ENCODE measurements at regions not wholly inside any gene's neighbourhood (a gene's known extent, or its start where the extent isn't known, plus 50 kb on each side); places are given as distances from the start of the nearest gene placed in this dataset.
"Not testable (repeated sequence)": the region's sequence is repeated elsewhere in the genome, so short reads cannot be mapped to it uniquely, and the experiment has no call there.

DNA sequence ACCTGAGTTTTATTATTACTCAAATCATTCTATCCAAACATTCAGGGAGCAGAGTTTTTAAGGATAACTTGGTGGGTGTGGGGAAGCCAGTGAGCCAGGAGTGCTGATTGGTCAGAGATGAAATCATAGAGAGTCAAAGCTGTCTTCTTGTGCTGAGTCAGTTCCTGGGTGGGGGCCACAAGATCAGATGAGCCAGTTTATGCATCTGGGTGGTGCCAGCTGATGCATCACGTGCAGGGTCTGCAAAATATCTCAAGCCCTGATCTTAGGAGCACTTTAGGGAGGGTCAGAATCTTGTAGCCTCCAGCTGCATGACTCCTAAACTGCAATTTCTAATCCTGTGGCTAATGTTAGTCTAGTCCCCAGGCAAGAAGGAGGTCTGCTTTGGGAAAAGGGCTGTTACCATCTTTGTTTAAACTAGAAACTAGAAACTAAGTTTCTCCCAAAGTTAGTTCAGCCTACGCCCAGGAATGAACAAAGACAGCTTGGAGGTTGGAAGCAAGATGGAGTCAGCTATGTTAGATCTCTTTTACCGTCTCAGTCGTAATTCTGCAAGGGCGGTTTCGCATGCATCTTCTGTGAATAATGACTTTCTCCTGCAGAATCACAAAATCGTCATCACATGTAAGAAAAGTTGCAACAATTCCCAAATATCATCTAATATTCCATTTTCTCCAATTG lies 97.5 kb downstream of the ZNF664 start:
- not testable (repeated sequence) for DNase-seq

DNA sequence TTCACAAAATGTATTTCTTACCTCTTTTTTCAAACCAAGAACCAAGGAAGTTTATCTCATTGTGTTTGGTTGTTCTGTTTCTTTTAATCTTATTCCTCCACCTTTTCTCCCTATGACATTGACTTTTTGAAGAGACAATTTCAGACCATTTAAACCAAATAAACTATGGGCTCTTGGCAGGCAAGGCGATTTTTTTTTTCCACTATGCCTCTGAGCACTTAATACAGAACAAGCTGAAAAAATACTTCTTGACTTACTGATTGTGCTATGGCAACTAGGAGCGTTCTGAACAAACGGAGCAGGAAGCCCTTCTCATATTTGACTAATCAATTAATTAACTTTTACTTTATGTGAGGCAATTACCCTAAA lies 98.0 kb downstream of the ZNF664 start:
- DNase-seq, result no peak

DNA sequence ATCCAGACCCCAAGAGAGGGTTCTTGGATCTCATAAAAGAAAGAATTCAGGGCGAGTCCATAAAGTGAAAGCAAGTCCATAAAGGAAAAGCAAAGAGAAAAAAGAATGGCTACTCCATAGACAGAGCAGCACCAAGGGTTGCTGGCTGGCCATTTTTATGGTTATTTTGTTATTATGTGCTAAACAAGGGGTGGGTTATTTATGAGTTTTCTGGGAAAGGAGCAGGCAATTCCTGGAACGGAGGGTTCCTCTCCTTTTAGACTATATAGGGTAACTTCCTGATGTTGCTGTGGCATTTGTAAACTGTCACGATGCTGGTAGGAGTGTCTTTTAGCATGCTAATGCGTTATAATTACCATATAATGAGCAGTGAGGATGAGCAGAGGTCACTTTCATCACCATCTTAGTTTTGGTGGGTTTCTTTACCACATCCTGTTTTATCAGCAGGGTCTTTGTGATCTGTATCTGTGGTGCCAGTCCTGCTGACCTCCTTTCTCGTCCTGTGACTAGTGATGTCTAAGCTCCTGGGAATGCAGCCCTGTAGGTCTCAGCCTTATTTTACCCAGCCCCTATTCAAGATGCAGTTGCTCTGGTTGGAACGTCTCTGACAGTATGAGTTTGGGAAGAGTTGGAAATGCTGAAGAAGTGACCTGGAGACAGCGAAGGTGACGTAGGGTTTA lies 100.5 kb downstream of the ZNF664 start:
- DNase-seq, result no peak

DNA sequence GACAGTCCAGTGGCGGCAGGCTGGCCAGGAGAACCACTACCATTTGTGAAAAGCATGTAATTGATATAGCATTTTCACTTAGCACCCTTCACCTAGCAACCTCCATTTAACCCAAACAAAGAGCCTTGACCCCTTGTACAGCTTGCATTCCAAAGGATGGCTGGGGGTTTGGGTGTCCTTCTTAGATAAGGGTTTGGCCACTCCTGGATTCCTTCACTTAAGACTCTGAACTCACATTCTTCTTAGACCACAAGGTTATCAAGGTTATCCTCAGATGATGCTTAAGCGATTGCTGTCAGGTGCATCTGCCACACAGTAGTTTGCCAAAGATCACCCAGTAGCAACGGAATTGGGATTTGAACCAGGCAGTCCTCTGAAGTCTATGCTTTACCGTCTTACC lies 102.8 kb downstream of the ZNF664 start:
- no peak for DNase-seq

DNA sequence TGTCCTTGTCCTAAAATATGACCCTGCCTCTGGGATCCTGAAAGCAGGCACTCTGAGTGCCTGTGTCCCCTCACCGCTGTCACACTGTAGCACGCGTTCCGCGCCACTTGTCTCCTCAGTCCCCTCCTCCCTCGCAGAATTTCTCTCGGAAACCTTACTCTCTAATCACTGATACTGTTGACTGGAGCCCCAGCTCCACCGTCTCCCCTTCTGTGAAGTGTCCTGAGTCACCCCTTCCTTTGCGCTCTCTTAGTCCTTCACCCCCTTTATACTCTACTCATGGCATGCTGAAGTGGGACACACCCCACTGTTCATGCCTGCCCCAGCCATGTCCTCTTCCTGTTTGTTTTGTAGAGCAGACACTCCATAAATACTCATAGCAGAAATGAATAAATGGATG lies 104.7 kb downstream of the ZNF664 start:
- no peak for DNase-seq

DNA sequence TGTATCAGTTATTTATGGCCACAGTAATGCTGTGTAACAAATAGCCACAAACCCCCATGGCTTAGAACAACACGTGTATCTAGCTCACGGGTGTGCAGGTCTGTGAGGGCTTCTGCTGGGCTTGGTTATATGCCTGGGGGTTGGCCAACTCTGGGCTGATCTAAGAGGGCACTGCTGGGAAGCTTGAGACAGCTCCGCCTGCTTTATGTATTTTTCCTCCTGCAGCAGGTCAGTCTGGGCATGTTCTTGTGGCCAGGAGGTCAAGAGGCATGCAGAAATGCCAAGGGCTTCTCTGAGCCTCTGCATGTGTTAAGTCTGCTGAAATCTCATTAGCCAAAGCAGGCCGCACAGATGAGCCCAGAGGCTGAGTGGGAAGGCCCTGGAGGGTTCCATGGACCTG lies 105.8 kb downstream of the ZNF664 start:
- DNase-seq, result no peak

DNA sequence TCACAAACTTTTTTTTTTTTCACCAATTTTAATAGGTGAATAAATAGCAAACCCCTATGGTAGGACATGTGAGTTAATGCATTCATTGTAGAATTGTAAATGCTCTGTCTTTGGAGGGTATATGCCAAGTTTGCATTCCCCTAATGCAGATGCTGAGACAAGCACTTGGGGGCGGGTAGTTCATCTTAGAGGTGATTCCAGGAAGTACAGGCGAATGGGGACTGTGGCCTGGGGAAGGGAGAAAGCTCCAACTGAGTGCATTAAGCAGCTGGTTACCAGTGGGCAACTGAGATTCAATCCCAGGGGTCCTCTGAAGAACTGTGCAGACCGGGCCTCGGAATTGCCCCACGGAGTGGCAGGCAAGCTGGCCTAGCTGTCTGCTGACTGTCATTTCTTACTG lies 107.6 kb downstream of the ZNF664 start:
- DNase-seq, result no peak

DNA sequence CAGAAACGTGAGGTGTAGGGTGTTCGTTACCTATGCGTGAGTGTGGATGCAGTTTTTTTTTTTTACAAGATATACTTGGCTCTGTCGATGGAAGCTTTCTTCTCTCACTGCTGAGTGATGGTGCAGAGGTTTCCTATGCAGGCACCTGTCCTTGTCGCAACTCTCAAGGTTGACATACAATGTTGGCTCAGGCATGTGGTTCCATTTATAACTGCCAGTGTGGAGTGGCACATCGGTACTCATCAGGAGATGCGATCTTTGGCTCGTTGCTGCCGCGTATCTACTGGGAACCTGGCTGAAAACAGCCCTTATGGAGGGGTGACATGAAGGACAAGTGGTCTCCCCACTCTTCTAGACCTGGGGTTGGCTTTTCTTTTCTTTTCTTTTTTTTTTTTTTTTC lies 109.0 kb downstream of the ZNF664 start:
- DNase-seq, result no peak

DNA sequence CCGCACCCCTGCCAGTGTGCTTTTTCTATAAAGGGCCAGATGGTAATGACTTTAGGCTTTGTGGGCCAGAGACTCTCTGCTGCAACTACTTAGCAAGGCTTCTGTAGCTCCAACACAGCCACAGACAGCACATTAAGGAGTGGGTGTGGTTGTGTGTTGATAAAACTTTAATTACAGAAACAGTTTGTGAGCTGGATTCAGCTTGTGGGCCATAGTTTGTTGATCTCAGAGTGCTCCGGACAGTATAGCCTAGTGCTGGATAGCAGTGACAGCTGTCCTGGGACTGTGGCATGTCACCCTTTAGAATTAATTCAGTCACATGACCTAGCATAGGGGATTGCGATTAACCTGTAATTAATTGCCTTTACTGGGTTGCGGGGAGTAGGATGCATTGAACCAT lies 109.7 kb downstream of the ZNF664 start:
- no peak for DNase-seq

DNA sequence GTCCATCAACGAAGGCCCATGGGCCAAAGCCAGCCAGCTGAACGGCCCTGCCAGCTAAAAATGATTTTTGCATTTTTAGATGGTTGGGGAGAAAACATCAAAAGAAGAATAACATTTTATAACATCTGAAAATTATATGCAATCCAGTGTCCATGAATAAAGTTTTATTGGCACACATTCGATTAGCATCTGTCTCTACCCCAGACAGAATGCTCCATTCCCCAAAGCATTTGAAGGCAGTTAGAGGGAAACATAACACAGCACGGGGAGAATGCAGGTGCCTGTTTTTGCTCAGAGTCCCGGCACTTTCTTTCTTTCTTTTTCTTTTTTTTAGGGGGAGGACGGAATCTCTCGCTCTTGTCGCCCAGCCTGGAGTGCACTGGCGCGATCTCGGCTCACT lies 110.7 kb downstream of the ZNF664 start:
- no peak for DNase-seq

DNA sequence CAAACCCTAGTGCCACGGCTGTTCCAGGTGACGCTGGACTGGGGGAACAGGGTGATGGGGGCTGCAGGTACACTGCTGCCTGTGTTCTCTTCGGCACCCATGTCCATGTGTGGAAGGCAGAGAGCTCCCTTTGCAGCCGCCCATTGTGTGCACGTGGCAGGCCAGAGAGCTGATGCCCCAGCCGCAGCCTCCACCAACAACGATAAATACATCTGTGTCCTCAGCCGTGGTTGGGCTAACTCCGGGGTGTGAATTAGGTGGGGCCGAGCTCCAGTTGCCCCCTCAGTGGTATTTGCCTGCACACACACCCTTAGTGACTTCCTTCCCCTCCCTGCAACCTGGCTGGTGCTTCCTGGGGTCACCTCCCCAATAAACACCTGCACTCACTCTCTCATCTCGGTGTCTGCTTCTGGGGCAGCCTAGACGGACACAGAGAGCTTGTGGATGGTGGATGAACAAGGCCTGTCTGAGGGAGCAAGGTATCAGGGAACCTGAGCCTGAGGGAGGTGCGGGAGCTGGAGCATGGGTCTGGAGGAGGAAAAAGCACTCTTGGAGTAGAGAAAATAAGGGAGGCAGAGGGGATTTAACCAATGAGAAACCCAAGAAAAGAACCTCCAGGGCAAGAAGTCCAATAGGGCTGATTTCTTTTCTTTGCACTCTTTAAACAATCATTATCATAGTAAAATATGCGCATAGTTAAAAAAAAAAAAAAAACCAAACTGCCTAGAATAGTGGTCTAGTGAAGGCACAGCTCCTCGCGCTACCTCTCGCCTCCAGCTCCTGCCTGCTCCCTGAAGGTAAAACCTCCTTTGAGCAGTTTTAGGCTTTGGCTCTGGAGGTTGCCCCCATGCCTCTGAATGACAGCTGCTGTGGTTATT lies 112.6 kb downstream of the ZNF664 start:
- DNase-seq, result no peak

DNA sequence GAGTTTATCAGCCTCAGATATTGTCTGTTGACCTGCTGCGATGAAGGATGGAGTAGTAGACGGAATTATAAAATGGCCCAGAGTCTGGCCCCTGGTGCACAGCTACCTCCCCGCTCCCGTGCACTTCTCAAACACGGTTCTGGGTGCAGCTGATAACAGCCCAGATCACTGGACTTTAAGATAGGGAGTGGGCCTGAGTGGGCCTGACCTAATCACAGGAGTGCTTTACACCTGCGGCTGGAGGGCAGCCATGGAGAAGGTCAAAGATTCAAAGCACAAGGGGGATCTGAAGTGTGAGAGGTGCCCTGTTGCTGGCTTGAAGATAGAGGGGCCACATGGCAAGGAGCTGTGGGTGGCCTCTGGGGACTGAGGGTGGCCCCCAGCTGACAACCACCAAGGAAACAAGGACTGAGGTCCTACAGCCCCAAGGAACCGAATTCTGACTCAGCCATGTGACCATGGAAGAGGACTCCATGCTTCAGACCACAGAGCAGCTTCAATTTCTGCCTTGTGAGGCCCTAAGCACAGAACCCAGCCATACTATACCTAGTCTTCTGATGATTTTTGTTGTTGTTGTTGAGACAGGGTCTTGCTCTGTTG lies 113.4 kb downstream of the ZNF664 start:
- no peak for DNase-seq

DNA sequence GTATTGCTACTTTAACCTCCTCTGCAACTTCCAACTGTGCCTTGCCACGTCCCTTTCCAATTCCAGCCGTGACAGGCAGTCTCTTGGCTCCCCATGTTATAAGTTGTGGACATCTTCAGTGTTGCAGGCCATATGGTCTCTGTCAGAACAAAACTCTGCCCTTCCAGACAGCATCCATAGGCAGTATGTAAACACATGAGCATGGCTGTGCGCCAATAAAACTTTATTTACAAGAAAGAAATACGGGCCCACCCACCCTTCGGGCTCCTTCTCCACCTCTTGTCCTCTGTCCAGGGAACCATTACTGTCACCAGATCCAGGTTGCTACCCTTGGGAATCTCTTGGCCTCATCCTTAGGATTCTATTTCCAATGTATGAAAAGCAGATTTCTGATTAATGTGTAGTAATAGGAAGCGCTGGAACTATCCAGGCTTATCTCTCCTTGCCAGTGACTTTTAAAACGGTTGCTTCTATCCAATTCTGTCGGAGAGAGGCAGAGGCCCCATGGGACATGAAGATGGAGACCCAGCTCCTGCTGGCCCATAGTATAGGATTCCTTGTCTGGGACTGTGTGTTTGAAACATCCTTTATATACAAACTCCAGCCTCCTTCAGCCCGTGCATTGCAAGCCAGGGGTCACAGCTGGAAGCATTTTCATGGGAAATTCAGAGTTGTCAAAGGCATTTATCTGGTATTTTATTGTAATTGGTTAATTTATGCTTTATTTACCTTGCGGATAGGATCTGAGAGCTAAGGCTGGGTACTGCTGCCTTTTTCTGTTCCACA lies 114.4 kb downstream of the ZNF664 start:
- DNase-seq, result no peak

DNA sequence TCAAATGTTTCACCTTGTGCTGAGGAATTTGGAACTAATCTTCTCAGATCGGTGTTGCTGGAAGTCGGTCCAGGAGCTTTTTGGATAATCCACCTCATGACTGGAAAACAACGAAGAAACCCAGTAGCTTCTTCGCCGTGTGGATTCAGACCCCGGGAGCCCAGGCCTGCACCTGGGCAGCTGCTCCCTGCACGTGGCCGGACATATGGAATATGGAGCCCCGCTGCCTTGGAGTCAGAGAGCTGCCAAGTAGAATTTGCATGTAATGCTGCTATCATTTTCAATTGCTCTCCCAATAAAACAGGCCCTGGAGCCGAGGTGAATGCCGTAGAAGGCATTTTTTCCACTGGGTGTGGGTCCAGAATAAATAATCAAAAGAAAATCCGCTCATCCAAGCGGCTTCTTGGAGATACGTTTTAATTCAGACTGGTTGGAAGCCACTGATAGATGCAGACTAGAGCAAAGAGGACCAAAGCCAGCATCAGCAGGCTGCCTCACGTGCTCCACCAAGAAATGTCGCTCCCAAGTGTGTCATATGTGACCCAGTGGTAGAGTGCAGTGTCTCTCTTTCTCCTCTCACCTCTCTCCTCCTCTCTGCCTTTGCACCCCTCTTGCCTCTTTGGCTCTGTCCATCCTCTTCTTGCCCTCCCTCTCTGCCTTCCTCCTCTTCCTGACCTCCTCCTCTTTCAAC lies 115.3 kb downstream of the ZNF664 start:
- no peak for DNase-seq

DNA sequence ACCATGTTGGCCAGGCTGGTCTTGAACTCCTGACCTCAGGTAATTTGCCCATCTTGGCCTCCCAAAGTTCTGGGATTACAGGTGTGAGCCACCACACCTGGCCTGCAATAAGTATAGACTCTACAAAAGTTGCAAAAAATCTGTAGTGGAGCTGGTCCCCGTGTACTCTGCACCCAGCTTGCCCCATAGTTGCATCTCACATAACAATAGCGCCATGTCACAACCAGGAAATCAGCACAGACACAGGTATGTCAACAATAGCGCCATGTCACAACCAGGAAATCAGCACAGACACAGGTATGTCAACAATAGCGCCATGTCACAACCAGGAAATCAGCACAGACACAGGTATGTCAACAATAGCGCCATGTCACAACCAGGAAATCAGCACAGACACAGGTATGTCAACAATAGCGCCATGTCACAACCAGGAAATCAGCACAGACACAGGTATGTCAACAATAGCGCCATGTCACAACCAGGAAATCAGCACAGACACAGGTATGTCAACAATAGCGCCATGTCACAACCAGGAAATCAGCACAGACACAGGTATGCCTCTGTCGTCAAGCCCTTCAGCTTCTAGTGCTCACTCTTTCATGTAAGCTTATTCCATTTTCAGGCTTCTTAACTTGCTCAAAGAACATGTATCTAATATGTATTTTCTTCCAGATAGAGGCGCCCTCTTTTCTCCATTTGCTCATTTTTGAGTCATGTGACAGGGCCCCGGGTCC lies 116.3 kb downstream of the ZNF664 start:
- DNase-seq, result not testable (repeated sequence)

DNA sequence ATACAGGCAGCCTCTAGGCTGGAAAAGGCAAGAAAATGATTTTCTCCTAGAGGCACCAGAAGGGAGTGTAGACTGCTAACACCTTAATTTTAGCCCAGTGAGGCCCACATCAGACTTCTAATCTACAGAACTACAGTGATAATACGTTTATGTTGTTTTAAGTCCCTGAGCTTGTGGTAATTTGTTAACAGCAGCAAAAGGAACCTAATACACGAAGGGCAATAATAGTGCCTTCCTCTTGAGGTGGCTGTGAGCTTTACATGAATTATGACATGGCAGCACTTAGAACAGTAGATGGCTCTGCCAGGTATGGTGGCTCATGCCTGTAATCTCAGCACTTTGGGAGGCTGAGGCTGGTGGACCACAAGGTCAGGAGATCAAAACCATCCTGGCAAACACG lies 118.8 kb downstream of the ZNF664 start:
- DNase-seq, result no peak

DNA sequence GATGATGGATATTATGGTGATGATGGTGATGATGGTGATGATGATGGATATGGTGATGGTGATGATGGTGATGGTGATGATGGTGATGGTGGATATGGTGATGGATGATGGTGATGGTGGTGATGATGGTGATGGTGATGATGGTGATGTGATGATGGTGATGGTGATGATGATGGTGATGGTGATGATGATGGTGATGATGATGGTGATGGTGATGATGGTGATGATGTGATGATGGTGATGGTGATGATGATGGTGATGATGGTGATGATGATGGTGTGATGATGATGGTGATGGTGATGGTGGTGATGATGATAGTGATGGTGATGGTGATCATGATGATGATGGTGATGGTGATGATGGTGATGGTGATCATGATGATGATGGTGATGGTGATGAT lies 119.5 kb downstream of the ZNF664 start:
- not testable (repeated sequence) for DNase-seq

DNA sequence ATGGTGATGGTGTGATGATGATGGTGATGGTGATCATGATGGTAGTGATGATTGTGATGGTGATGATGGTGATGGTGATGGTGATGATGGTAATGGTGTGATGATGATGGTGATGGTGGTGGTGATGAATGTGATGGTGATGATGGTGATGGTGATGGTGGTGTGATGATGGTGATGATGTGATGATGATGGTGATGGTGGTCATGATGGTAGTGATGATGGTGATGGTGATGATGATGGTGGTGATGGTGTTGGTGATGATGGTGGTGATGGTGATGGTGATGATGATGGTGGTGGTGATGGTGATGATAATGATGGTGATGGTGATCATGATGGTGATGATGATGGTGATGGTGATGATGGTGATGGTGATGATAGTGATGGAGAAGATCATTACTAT lies 120.3 kb downstream of the ZNF664 start:
- DNase-seq, result no peak

DNA sequence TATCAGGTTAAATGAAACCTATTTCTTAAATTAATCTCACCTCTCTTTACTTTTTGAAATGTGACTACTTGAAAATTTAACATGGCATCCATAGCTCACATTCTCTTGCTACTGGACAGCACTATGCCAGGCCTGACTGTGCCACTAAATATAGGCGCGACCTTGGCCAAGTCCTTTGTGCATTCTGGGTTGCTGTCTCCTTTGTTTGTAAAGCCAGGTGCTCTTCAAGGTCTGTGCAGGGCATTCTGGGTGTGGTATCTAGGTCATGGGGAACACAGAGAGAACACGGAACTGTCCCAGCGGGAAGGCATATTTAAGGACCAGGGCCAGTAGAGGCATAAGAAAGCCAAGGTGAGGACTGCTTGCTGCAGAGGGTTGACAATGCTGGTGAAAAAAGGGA lies 121.2 kb downstream of the ZNF664 start:
- no peak for DNase-seq

DNA sequence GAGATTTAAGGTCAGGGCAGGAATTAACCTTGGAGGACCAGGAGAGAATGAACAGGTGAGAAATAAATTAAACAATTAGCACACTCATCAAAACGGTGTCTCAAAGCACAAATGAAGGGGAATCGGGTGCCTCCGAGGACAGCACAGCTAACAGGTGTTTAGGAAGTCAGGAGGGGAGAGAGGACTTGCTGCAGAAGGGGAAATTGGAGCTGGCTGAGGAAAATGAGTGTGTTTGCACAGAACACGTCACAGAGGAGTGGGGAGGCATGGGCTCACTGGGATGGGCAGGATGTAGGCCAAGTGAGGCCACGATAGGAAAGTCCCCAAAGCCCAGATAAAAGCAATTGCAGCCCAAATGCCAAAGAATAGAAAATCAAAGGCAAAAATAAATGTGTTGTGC lies 121.7 kb downstream of the ZNF664 start:
- no peak for DNase-seq

DNA sequence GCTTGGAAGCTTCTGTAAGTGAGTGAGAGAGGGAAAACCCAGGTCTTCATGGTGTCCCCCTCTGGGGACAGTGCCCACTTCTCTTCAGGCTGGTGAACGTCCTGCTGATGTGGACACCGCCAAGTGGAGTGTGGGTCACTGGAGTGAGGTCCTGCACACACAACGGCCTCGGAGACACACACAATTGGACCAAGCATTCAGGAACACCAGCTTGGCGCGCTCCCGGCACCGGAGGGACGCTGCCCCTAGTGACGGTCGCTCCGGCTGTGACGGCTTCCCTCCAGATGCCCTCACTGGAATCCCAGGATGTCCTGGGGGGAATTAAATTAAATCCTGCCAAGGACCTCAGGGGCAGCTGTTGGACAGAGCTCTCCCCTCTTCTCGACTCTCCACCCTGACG lies 123.1 kb downstream of the ZNF664 start:
- DNase-seq, result no peak
